ENCODE measurements at regions not wholly inside any gene's neighbourhood (a gene's known extent, or its start where the extent isn't known, plus 50 kb on each side); places are given as distances from the start of the nearest gene placed in this dataset.

DNA sequence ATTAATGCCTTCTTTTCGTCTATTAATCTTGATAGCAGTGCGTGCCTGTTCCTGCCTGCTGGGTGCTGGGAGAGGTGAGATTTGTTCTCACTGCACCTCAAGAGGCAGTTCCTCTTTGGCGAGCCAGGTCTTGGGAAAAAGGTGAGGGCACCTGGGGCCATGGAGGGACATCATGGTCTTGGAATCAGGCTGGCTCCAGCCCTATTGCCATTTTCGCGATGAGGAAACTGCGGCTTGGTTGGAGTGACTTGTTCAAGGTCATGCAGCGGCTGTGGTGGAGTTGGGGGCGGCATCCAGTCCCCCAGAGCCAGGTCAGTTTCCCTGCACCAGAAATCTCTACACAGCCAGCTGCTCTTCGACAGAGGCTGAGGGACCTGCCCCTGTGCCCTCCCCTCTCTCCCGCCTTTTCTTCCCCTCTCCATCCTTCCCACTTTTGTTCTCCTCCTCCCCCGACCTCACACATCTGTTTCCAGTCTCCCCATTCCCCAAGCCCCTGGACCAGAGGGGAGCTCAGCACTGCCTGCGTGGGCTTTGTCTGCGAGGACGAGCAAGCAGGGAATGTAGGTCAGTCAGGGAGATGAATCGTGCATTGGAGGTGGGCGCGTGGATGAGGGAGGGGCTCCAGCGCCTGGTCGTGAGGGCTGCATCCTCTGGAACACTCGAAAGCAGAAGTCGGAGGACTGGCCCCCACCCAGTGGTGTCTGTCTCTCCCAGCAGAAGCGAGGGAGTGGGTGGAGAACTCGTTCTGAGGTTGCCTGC lies 135.1 kb downstream of the ACTL8 start:
- no peak overlapping the region for H3K4ac ChIP-seq (ENCODE audit: low read depth, low read length)
- no peak overlapping the region for H2BK5ac ChIP-seq (ENCODE audit: low read length)
- H3K36me3 ChIP-seq (ENCODE audit: control insufficient read depth, insufficient read depth, low read length): no peaks in the 10 kb centered on the region
- no peak overlapping the region for H3K56ac ChIP-seq (ENCODE audit: low read length)
- no peak overlapping the region for H2BK15ac ChIP-seq (replicated peaks; ENCODE audit: low read depth)
- no peak overlapping the region for H3K4me2 ChIP-seq (ENCODE audit: low read length)
- no peak overlapping the region for H3K18ac ChIP-seq (ENCODE audit: low read length)
- H3K79me2 ChIP-seq (ENCODE audit: control insufficient read depth, insufficient read depth, low read length): no peaks in the 10 kb centered on the region
- no peak overlapping the region for H3K9ac ChIP-seq (ENCODE audit: low read length)
- DNase-seq: no peak
- no peak overlapping the region for H2AK5ac ChIP-seq (ENCODE audit: low read length)
- H3K4me3 ChIP-seq (ENCODE audit: low read length): no peak overlapping the region
- H2BK120ac ChIP-seq (ENCODE audit: low read depth, low read length): no peak overlapping the region
- no peaks in the 10 kb centered on the region for H3K79me1 ChIP-seq (ENCODE audit: low read length)
- H3K27ac ChIP-seq (ENCODE audit: low read depth, low read length): no peak overlapping the region
- H3K23ac ChIP-seq (ENCODE audit: low read length): no peak overlapping the region
- H3K27me3 ChIP-seq (ENCODE audit: insufficient read depth, low read length, poor library complexity): no peaks in the 10 kb centered on the region
- H4K5ac ChIP-seq (ENCODE audit: low read length): no peak overlapping the region
- H3K4me1 ChIP-seq (ENCODE audit: control insufficient read depth, low read depth, low read length): no peaks in the 10 kb centered on the region
- WGBS (ENCODE audit: extremely low coverage, insufficient coverage, low lambda C conversion rate): no CpG with 5 or more reads among the region's 23 CpGs
- no peak overlapping the region for H4K8ac ChIP-seq (ENCODE audit: low read depth, low read length)

DNA sequence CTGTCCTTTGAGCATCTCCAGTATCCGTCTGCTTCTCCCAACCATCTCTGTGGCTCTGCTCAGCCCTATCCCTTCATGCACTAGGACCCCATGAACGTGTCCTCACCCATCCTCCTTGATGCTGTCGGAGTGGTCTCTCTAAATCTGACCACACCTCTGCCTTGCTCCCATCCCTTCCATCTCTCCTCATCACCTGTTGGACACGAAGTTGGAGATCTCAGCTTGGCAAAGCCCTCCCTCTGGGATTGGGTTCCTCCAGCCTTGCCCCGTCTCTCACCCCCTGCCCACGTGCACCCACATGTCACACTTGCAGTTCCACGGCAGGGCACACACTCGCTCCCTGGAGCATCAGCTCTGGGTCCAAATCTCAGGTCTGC lies 135.7 kb downstream of the ACTL8 start:
- H4K5ac ChIP-seq (ENCODE audit: low read length): no peak overlapping the region
- H3K27ac ChIP-seq (ENCODE audit: low read depth, low read length): no peak overlapping the region
- H4K8ac ChIP-seq (ENCODE audit: low read depth, low read length): no peak overlapping the region
- no peak overlapping the region for H2AK5ac ChIP-seq (ENCODE audit: low read length)
- no peaks in the 10 kb centered on the region for H3K79me1 ChIP-seq (ENCODE audit: low read length)
- H3K18ac ChIP-seq (ENCODE audit: low read length): no peak overlapping the region
- no peak overlapping the region for H2BK5ac ChIP-seq (ENCODE audit: low read length)
- no peaks in the 10 kb centered on the region for H3K79me2 ChIP-seq (ENCODE audit: control insufficient read depth, insufficient read depth, low read length)
- H3K4me3 ChIP-seq (ENCODE audit: low read length): no peak overlapping the region
- H3K4me2 ChIP-seq (ENCODE audit: low read length): no peak overlapping the region
- H3K4ac ChIP-seq (ENCODE audit: low read depth, low read length): no peak overlapping the region
- no peaks in the 10 kb centered on the region for H3K4me1 ChIP-seq (ENCODE audit: control insufficient read depth, low read depth, low read length)
- no peaks in the 10 kb centered on the region for H3K27me3 ChIP-seq (ENCODE audit: insufficient read depth, low read length, poor library complexity)
- no peak for DNase-seq
- no peak overlapping the region for H3K9ac ChIP-seq (ENCODE audit: low read length)
- no peaks in the 10 kb centered on the region for H3K36me3 ChIP-seq (ENCODE audit: control insufficient read depth, insufficient read depth, low read length)
- H2BK120ac ChIP-seq (ENCODE audit: low read depth, low read length): no peak overlapping the region
- no peak overlapping the region for H3K23ac ChIP-seq (ENCODE audit: low read length)
- H2BK15ac ChIP-seq (replicated peaks; ENCODE audit: low read depth): no peak overlapping the region
- no CpG with 5 or more reads among the region's 8 CpGs for WGBS (ENCODE audit: extremely low coverage, insufficient coverage, low lambda C conversion rate)
- H3K56ac ChIP-seq (ENCODE audit: low read length): no peak overlapping the region

DNA sequence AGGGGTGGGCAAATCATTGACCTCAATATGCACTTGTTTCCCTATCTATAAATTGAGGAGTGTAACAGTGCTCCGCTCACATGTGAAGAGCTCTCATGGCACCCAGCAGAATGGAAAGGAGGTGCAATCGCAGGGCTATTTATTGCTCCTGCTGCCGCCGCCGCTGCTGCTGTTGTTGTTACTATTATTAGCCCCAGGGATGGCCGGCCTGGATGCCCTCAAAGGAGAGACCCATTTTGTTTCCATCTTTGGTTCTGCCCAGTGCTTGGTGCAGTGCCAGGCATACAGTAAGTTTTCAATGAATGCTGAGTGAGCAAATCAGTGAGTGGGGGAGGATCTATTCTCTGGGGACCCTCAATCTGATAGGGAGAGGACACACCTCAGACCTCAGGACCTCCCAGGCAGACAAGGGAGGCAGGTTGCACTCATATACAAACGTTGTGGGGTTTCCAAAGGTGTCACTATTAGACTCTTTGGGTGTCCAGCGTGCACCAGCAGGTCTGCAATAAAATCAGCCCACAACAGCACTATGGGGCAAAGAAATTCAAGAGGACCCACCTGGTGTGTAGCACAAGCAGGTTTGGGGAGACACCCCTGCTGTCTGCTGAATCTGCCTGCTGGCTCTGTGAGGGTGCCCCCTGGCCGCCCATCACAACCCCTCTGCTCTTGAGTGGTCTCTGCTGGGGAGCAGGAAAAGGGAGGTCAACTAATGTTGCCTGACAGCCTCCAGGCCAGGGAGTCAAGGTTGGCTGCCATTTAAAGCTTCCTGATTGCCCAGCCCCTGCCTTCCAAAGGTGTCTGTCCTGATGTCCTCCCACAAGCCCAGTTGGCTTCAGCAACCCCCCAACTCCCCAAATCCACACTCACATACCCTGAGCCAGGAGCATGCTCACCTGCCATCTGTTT lies 136.3 kb downstream of the ACTL8 start:
- H2AK5ac ChIP-seq (ENCODE audit: low read length): no peak overlapping the region
- DNase-seq: no peak
- H2BK15ac ChIP-seq (replicated peaks; ENCODE audit: low read depth): no peak overlapping the region
- H3K4me1 ChIP-seq (ENCODE audit: control insufficient read depth, low read depth, low read length): no peaks in the 10 kb centered on the region
- WGBS (ENCODE audit: extremely low coverage, insufficient coverage, low lambda C conversion rate): no CpG with 5 or more reads among the region's 9 CpGs
- H3K56ac ChIP-seq (ENCODE audit: low read length): no peak overlapping the region
- no peaks in the 10 kb centered on the region for H3K27me3 ChIP-seq (ENCODE audit: insufficient read depth, low read length, poor library complexity)
- no peak overlapping the region for H4K8ac ChIP-seq (ENCODE audit: low read depth, low read length)
- no peaks in the 10 kb centered on the region for H3K79me1 ChIP-seq (ENCODE audit: low read length)
- no peak overlapping the region for H3K18ac ChIP-seq (ENCODE audit: low read length)
- H3K4me2 ChIP-seq (ENCODE audit: low read length): no peak overlapping the region
- no peak overlapping the region for H3K4ac ChIP-seq (ENCODE audit: low read depth, low read length)
- H3K79me2 ChIP-seq (ENCODE audit: control insufficient read depth, insufficient read depth, low read length): no peaks in the 10 kb centered on the region
- no peak overlapping the region for H3K27ac ChIP-seq (ENCODE audit: low read depth, low read length)
- no peak overlapping the region for H3K9ac ChIP-seq (ENCODE audit: low read length)
- H2BK5ac ChIP-seq (ENCODE audit: low read length): no peak overlapping the region
- no peak overlapping the region for H2BK120ac ChIP-seq (ENCODE audit: low read depth, low read length)
- no peak overlapping the region for H3K4me3 ChIP-seq (ENCODE audit: low read length)
- H3K36me3 ChIP-seq (ENCODE audit: control insufficient read depth, insufficient read depth, low read length): no peaks in the 10 kb centered on the region
- no peak overlapping the region for H3K23ac ChIP-seq (ENCODE audit: low read length)
- no peak overlapping the region for H4K5ac ChIP-seq (ENCODE audit: low read length)

DNA sequence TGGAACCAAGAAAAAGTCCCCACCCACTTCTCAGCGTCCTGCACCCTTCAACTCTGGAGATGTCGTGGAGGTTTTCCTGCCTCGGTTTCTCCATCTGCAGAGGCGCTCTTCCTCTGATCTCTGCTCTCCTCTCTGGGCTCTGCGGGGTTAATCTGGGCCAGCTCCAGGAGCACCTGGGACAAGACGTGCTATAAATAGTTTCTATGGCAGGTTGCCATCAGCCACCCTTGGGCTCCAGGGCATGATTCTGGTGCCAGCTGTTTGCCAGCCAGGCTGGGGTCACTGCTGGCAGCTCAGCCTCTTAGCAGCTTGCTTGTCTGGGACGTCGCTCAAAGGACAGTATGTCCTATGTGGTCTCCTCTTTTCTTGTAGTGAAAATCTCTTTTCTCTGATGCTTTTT lies 137.1 kb downstream of the ACTL8 start:
- WGBS (ENCODE audit: extremely low coverage, insufficient coverage, low lambda C conversion rate): no CpG with 5 or more reads among the region's 8 CpGs
- Histone ChIP-seq H3K79me2 (ENCODE audit: control insufficient read depth, insufficient read depth, low read length) (no peaks in the 10 kb centered on the region), H2AK5ac (ENCODE audit: low read length) (no peak overlapping the region), H2BK15ac (replicated peaks; ENCODE audit: low read depth) (no peak overlapping the region), H4K5ac (ENCODE audit: low read length) (no peak overlapping the region), H2BK120ac (ENCODE audit: low read depth, low read length) (no peak overlapping the region), H3K23ac (ENCODE audit: low read length) (no peak overlapping the region), H2BK5ac (ENCODE audit: low read length) (no peak overlapping the region), H3K4me2 (ENCODE audit: low read length) (no peak overlapping the region), H3K27me3 (ENCODE audit: insufficient read depth, low read length, poor library complexity) (no peaks in the 10 kb centered on the region), H3K9ac (ENCODE audit: low read length) (no peak overlapping the region), H3K4ac (ENCODE audit: low read depth, low read length) (no peak overlapping the region), H3K56ac (ENCODE audit: low read length) (no peak overlapping the region), H3K79me1 (ENCODE audit: low read length) (no peaks in the 10 kb centered on the region), H3K18ac (ENCODE audit: low read length) (no peak overlapping the region), H3K36me3 (ENCODE audit: control insufficient read depth, insufficient read depth, low read length) (no peaks in the 10 kb centered on the region), H4K8ac (ENCODE audit: low read depth, low read length) (no peak overlapping the region), H3K4me3 (ENCODE audit: low read length) (no peak overlapping the region), H3K4me1 (ENCODE audit: control insufficient read depth, low read depth, low read length) (no peaks in the 10 kb centered on the region), H3K27ac (ENCODE audit: low read depth, low read length) (no peak overlapping the region)
- no peak for DNase-seq

DNA sequence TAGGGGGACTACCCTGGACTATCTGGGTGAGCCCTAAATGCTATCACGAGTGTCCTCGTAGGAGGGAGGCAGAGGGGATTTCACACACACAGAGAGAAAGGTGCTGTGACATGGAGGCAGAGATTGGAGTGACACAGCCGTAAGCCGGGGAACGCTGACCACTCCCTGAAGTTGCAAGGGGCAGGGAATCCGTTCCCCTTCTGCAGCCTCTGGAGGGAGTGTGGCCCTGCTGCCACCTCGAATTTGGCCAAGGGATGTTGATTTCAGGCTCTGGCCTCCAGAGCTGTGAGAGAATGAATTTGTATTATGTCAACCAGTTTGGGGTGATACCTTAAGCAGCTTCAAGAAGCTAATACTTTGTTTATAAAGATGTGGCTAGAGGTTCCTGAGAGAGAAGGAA lies 137.7 kb downstream of the ACTL8 start:
- Histone ChIP-seq H3K4ac (ENCODE audit: low read depth, low read length) (no peak overlapping the region), H4K8ac (ENCODE audit: low read depth, low read length) (no peak overlapping the region), H2BK5ac (ENCODE audit: low read length) (no peak overlapping the region), H3K4me3 (ENCODE audit: low read length) (no peak overlapping the region), H3K36me3 (ENCODE audit: control insufficient read depth, insufficient read depth, low read length) (no peaks in the 10 kb centered on the region), H2BK15ac (replicated peaks; ENCODE audit: low read depth) (no peak overlapping the region), H3K4me1 (ENCODE audit: control insufficient read depth, low read depth, low read length) (no peaks in the 10 kb centered on the region), H3K79me2 (ENCODE audit: control insufficient read depth, insufficient read depth, low read length) (no peaks in the 10 kb centered on the region), H2BK120ac (ENCODE audit: low read depth, low read length) (no peak overlapping the region), H4K5ac (ENCODE audit: low read length) (no peak overlapping the region), H2AK5ac (ENCODE audit: low read length) (no peak overlapping the region), H3K56ac (ENCODE audit: low read length) (no peak overlapping the region), H3K79me1 (ENCODE audit: low read length) (no peaks in the 10 kb centered on the region), H3K27me3 (ENCODE audit: insufficient read depth, low read length, poor library complexity) (no peaks in the 10 kb centered on the region), H3K18ac (ENCODE audit: low read length) (no peak overlapping the region), H3K4me2 (ENCODE audit: low read length) (no peak overlapping the region), H3K9ac (ENCODE audit: low read length) (no peak overlapping the region), H3K23ac (ENCODE audit: low read length) (no peak overlapping the region), H3K27ac (ENCODE audit: low read depth, low read length) (no peak overlapping the region)
- DNase-seq: no peak
- no CpG with 5 or more reads among the region's 7 CpGs for WGBS (ENCODE audit: extremely low coverage, insufficient coverage, low lambda C conversion rate)
